D721Med (cell line): ENCODE measurements at regions not wholly inside any gene's neighbourhood (a gene's known extent, or its start where the extent isn't known, plus 50 kb on each side); places are given as distances from the start of the nearest gene placed in this dataset.

Source experiments
- DNase-seq: peaks from one replicate; pipeline ENCODE4 v3.0.0; 2011; ENCODE audit warnings: low spot score; ENCODE audit not compliant: insufficient read length
- FAIRE-seq: peaks from 2 replicates; lab custom pipeline; 2011; peaks lifted over from hg19 to GRCh38; lab: Jason Lieb, UNC
- CTCF ChIP-seq: IDR thresholded peaks from 2 replicates; pipeline ENCODE4 v1.5.1; 2012; ENCODE audit warnings: mild to moderate bottlenecking, control low read depth; ENCODE audit not compliant: insufficient read depth; ENCODE audit errors: missing control alignments

DNA sequence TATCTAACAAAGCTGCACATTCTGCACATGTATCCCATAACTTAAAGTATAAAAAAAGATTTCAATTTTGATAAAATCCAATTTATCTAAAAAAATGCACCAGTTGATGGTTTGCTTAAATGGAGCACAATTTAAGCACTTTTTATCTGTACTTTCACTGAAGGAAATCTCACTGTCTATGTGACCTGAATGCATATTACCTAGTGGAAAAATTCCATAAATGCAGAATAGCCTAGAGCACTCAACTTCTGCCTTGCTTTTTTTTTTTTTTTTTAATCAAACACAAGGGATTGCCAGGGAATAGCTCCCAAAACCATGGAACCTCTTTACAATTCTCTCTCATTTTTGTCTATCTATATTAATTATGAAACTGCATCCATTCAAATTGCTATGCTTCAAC is 80.4 kb downstream of the RFPL4B start:
- no peak for TF ChIP-seq CTCF
- no peak for DNase-seq
- no peak for FAIRE-seq

DNA sequence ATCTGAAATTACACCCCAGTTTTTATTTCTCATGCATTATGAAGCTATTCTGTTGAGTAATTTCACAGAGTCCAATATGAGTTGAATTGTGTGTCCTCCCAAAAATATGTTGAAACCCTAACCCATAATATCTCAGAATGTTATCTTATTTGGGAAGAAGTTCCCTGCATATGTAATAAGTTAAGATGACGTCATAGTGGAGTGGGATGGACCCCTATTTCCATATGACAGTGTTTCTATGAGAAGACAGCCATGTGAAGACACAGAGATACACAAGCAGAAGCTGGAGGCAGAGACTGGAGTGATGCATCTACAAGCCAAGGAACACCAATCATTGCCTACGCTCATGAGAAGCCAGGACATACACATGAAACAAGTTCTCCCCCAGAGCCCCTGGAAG is 81.3 kb downstream of the RFPL4B start:
- no peak for FAIRE-seq
- TF ChIP-seq CTCF = no peak
- no peak for DNase-seq

- DNase-seq (no peak), FAIRE-seq (no peak)
- TF ChIP-seq CTCF = peak; percentile 34
Measured at GRCh38 chr6:112429226-112429625, 82.1 kb downstream of the RFPL4B start.

DNA sequence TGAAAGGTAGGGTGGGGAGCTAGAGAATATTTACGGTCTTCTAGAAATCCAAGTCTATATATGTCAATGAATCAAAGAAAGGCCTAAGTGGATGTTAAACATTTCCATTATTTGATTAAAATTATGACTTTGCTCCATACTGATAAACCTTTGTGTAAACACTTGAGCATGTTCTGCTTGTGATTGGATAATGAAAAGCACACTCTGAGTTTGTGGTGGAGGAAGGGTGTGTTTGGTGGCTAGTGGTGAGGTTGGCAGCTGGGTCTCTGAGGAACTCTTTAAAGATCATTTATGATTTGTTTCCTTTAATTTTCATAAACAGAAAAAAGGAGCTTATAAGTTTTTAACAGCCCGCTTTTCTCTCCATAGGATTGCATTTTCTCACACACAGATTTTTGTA is 84.7 kb downstream of the RFPL4B start:
- no peak for FAIRE-seq
- no peak for TF ChIP-seq CTCF
- no peak for DNase-seq

GRCh38 chr6:112432853-112433252 is 85.7 kb downstream of the RFPL4B start:
- DNase-seq (no peak), FAIRE-seq (no peak)
- no peak for TF ChIP-seq CTCF

- no peak for DNase-seq
- TF ChIP-seq CTCF = no peak
- FAIRE-seq = no peak
Measured at GRCh38 chr6:112433457-112433856, 86.3 kb downstream of the RFPL4B start.

- no peak for TF ChIP-seq CTCF
- DNase-seq (no peak), FAIRE-seq (no peak)
Measured at GRCh38 chr6:112434896-112435435, 87.8 kb downstream of the RFPL4B start.
